ENCODE measurements at regions not wholly inside any gene's neighbourhood (a gene's known extent, or its start where the extent isn't known, plus 50 kb on each side); places are given as distances from the start of the nearest gene placed in this dataset.
"Not testable (repeated sequence)": the region's sequence is repeated elsewhere in the genome, so short reads cannot be mapped to it uniquely, and the experiment has no call there.

- no peak overlapping the region for H3K4me3 Mint-ChIP-seq
- no peak overlapping the region for H3K27ac Mint-ChIP-seq
- TF ChIP-seq, protein P1, sequence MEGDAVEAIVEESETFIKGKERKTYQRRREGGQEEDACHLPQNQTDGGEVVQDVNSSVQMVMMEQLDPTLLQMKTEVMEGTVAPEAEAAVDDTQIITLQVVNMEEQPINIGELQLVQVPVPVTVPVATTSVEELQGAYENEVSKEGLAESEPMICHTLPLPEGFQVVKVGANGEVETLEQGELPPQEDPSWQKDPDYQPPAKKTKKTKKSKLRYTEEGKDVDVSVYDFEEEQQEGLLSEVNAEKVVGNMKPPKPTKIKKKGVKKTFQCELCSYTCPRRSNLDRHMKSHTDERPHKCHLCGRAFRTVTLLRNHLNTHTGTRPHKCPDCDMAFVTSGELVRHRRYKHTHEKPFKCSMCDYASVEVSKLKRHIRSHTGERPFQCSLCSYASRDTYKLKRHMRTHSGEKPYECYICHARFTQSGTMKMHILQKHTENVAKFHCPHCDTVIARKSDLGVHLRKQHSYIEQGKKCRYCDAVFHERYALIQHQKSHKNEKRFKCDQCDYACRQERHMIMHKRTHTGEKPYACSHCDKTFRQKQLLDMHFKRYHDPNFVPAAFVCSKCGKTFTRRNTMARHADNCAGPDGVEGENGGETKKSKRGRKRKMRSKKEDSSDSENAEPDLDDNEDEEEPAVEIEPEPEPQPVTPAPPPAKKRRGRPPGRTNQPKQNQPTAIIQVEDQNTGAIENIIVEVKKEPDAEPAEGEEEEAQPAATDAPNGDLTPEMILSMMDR (IDR thresholded peaks at IDR 0.05) = no peak
- peaks cover 7% of the 10 kb centered on the region; the same call in 1 of the 2 replicates for H3K36me3 Mint-ChIP-seq (ENCODE audit: low read depth)
- H3K27me3 Mint-ChIP-seq (ENCODE audit: insufficient read depth) = no peaks in the 10 kb centered on the region
- H3K4me1 Mint-ChIP-seq (ENCODE audit: low read depth) = no peaks in the 10 kb centered on the region
- H3K9me3 Mint-ChIP-seq = peaks cover 34% of the 10 kb centered on the region
- no peak for DNase-seq
Measured at GRCh38 chr2:2896643-2897042, 481.0 kb downstream of the EIPR1 start.

GRCh38 chr2:2896011-2896410 lies 481.6 kb downstream of the EIPR1 start:
- Mint-ChIP-seq H3K4me3 (no peak overlapping the region), H3K9me3 (peaks cover 38% of the 10 kb centered on the region), H3K36me3 (ENCODE audit: low read depth) (peaks cover 7% of the 10 kb centered on the region; the same call in 1 of the 2 replicates), H3K27me3 (ENCODE audit: insufficient read depth) (no peaks in the 10 kb centered on the region), H3K4me1 (ENCODE audit: low read depth) (no peaks in the 10 kb centered on the region), H3K27ac (no peak overlapping the region)
- TF ChIP-seq, protein P1 (IDR thresholded peaks at IDR 0.05) = no peak
- DNase-seq = no peak

- H3K4me1 Mint-ChIP-seq (ENCODE audit: low read depth); H3K4me3 Mint-ChIP-seq; H3K27ac Mint-ChIP-seq; DNase-seq; H3K27me3 Mint-ChIP-seq (ENCODE audit: insufficient read depth): not testable (repeated sequence)
- H3K9me3 Mint-ChIP-seq = peaks cover 54% of the 10 kb centered on the region
- H3K36me3 Mint-ChIP-seq (ENCODE audit: low read depth) = peaks cover 18% of the 10 kb centered on the region; the same call in 1 of the 2 replicates
Measured at GRCh38 chr2:2894011-2894410, 483.6 kb downstream of the EIPR1 start.

GRCh38 chr2:2892892-2893291 lies 484.7 kb downstream of the EIPR1 start:
- Mint-ChIP-seq H3K9me3 (peaks cover 54% of the 10 kb centered on the region), H3K4me3 (no peak overlapping the region), H3K27ac (no peak overlapping the region), H3K4me1 (ENCODE audit: low read depth) (no peaks in the 10 kb centered on the region), H3K36me3 (ENCODE audit: low read depth) (peaks cover 18% of the 10 kb centered on the region; the same call in 1 of the 2 replicates), H3K27me3 (ENCODE audit: insufficient read depth) (no peaks in the 10 kb centered on the region; the same call in 1 of the 2 replicates)
- TF ChIP-seq, protein P1 (IDR thresholded peaks at IDR 0.05) = no peak
- no peak for DNase-seq

GRCh38 chr2:2892378-2892777 lies 485.2 kb downstream of the EIPR1 start:
- TF ChIP-seq, protein P1 (IDR thresholded peaks at IDR 0.05) = no peak
- Mint-ChIP-seq H3K27me3 (ENCODE audit: insufficient read depth) (no peaks in the 10 kb centered on the region; the same call in 1 of the 2 replicates), H3K9me3 (peaks cover 54% of the 10 kb centered on the region), H3K27ac (no peak overlapping the region), H3K4me1 (ENCODE audit: low read depth) (no peaks in the 10 kb centered on the region), H3K4me3 (no peak overlapping the region), H3K36me3 (ENCODE audit: low read depth) (peaks cover 18% of the 10 kb centered on the region; the same call in 1 of the 2 replicates)
- DNase-seq = no peak

- H3K9me3 Mint-ChIP-seq = peaks cover 39% of the 10 kb centered on the region
- H3K4me3 Mint-ChIP-seq = no peak overlapping the region
- H3K36me3 Mint-ChIP-seq (ENCODE audit: low read depth) = peaks cover 21% of the 10 kb centered on the region; the same call in 1 of the 2 replicates
- no peaks in the 10 kb centered on the region; the same call in 1 of the 2 replicates for H3K27me3 Mint-ChIP-seq (ENCODE audit: insufficient read depth)
- no peaks in the 10 kb centered on the region for H3K4me1 Mint-ChIP-seq (ENCODE audit: low read depth)
- no peak overlapping the region for H3K27ac Mint-ChIP-seq
- no peak for DNase-seq
- TF ChIP-seq, protein P1 (IDR thresholded peaks at IDR 0.05) = no peak
Measured at GRCh38 chr2:2890901-2891300, 486.7 kb downstream of the EIPR1 start.

Data from HFFc6 (cell line).